Left forelimb (tissue), 1 donor: ENCODE measurements at regions not wholly inside any gene's neighbourhood (a gene's known extent, or its start where the extent isn't known, plus 50 kb on each side); places are given as distances from the start of the nearest gene placed in this dataset.
"Not testable (repeated sequence)": the region's sequence is repeated elsewhere in the genome, so short reads cannot be mapped to it uniquely, and the experiment has no call there.

Experiments used
- DNase-seq: peaks from one replicate; pipeline ENCODE4 v3.0.0-alpha.2; 2018; ENCODE audit warnings: low spot score

GRCh38 chr7:110264288-110264687 lies 826.6 kb upstream of the LRRN3 start:
- DNase-seq: no peak

GRCh38 chr7:110281362-110281761 lies 809.6 kb upstream of the LRRN3 start:
- no peak for DNase-seq

- DNase-seq: no peak
Measured at GRCh38 chr7:110283056-110283455, 807.9 kb upstream of the LRRN3 start.

GRCh38 chr7:110291430-110291829 lies 799.5 kb upstream of the LRRN3 start:
- no peak for DNase-seq

- no peak for DNase-seq
Measured at GRCh38 chr7:110296321-110296720, 794.6 kb upstream of the LRRN3 start.

GRCh38 chr7:110307776-110308175 lies 783.2 kb upstream of the LRRN3 start:
- no peak for DNase-seq

GRCh38 chr7:110308791-110309190 lies 782.1 kb upstream of the LRRN3 start:
- DNase-seq: no peak

GRCh38 chr7:110309941-110310340 lies 781.0 kb upstream of the LRRN3 start:
- no peak for DNase-seq

GRCh38 chr7:110311556-110311955 lies 779.4 kb upstream of the LRRN3 start:
- DNase-seq: no peak

GRCh38 chr7:110317541-110318265 lies 773.2 kb upstream of the LRRN3 start:
- DNase-seq: no peak

GRCh38 chr7:110320285-110320684 lies 770.6 kb upstream of the LRRN3 start:
- not testable (repeated sequence) for DNase-seq

- no peak for DNase-seq
Measured at GRCh38 chr7:110322796-110323195, 768.1 kb upstream of the LRRN3 start.

GRCh38 chr7:110326966-110327365 lies 764.0 kb upstream of the LRRN3 start:
- DNase-seq: no peak

GRCh38 chr7:110336423-110336822 lies 754.5 kb upstream of the LRRN3 start:
- no peak for DNase-seq

- DNase-seq: no peak
Measured at GRCh38 chr7:110337646-110338045, 753.3 kb upstream of the LRRN3 start.

- DNase-seq: no peak
Measured at GRCh38 chr7:110347081-110347480, 743.8 kb upstream of the LRRN3 start.

- no peak for DNase-seq
Measured at GRCh38 chr7:110356438-110356837, 734.5 kb upstream of the LRRN3 start.

- DNase-seq: no peak
Measured at GRCh38 chr7:110358028-110358427, 732.9 kb upstream of the LRRN3 start.

GRCh38 chr7:110371709-110372108 lies 719.2 kb upstream of the LRRN3 start:
- no peak for DNase-seq

GRCh38 chr7:110372685-110373084 lies 718.2 kb upstream of the LRRN3 start:
- no peak for DNase-seq

- DNase-seq: no peak
Measured at GRCh38 chr7:110373416-110373815, 717.5 kb upstream of the LRRN3 start.

GRCh38 chr7:110373859-110374258 lies 717.1 kb upstream of the LRRN3 start:
- DNase-seq: no peak

GRCh38 chr7:110375068-110375467 lies 715.9 kb upstream of the LRRN3 start:
- DNase-seq: no peak

- no peak for DNase-seq
Measured at GRCh38 chr7:110382736-110383135, 708.2 kb upstream of the LRRN3 start.
